ENCODE measurements at regions not wholly inside any gene's neighbourhood (a gene's known extent, or its start where the extent isn't known, plus 50 kb on each side); places are given as distances from the start of the nearest gene placed in this dataset.

GRCh38 chr2:237190966-237191713 lies 105.5 kb downstream of the COPS8 start:
- TF ChIP-seq ZNF449 (CRISPR knock-in tag; IDR thresholded peaks at IDR 0.05) (no peak), ZFX (CRISPR knock-in tag; IDR thresholded peaks at IDR 0.05) (no peak), BCL6 (CRISPR knock-in tag; IDR thresholded peaks at IDR 0.05) (no peak), BRCA1 (IDR thresholded peaks at IDR 0.05) (no peak), BRCA1 (CRISPR knock-in tag; IDR thresholded peaks at IDR 0.05) (no peak), ZNF561 (CRISPR knock-in tag; conservative IDR thresholded peaks at IDR 0.05) (no peak), ZNF318 (IDR thresholded peaks at IDR 0.05; ENCODE audit: borderline replicate concordance in 1 of 2, low read depth in 1 of 2) (no peak)
